GM19324 (cell line): ENCODE measurements at regions not wholly inside any gene's neighbourhood (a gene's known extent, or its start where the extent isn't known, plus 50 kb on each side); places are given as distances from the start of the nearest gene placed in this dataset.

ENCODE experiments used
- ATAC-seq: cut with Tn5 transposase; IDR thresholded peaks from one replicate; pipeline ENCODE4 v1.9.1; 2021; ENCODE audit warnings: mild to moderate bottlenecking, moderate library complexity; ENCODE audit not compliant: unreplicated experiment, low FRiP score

DNA sequence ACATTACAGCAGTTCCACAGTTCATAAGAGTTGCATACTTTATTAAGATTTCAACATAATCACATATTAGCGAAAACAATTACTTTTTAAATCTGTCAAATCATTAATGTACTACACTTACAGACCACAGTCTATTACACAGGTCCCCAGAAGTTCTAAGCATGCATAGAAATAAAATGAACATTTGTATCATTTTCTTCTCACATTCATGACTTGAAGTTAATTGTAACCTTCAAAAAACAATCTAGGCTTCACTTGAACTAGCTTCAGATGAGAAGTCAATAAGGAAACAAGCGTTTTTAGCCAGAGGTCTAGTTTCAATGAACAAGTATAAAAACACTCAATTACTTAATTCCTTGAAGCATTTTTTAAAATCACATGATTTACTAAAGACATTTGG is 238.3 kb downstream of the HACE1 start:
- ATAC-seq, result no peak

- no peak for ATAC-seq
Observed at GRCh38 chr6:104617591-104617990, 242.1 kb downstream of the HACE1 start.

GRCh38 chr6:104614394-104614793 is 245.3 kb downstream of the HACE1 start:
- no peak for ATAC-seq

- ATAC-seq, result no peak
Observed at GRCh38 chr6:104613416-104614001, 246.2 kb downstream of the HACE1 start.

DNA sequence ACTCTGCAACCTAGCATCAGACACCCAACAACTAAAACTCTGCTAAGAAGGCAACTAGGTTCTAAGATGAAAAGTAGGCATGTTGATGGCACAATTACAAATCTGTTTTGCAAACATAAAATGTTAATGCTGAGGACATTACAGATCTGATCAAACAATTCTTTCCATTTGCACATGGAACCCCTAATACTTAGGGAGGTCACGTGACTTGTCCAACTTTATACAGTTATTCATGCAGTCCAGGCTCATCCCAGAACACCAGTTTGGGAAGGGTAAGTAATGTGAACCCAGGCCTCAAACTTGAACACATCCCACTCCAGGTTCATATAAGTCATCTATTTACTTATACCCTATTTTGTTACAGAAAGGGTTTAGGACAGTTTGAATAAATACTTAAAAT is 247.2 kb downstream of the HACE1 start:
- ATAC-seq, result no peak

DNA sequence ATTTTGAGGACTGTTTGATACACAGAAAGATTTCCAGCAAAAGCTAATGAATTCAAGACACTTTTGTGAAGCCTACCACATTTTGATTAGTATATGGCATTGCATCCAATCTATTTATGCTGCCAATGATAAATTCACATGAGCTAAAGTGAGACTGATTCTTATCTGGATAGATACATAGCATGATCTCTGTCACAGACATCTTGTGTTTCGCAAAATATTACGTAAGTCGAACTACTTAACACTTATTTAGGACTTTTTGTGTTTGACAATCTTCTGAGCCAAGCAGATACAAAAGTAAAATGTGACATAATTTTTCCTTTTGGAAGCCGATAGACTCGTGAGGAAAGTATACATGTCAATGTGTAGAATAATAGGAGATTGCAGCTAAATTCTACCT is 251.6 kb downstream of the HACE1 start:
- no peak for ATAC-seq

GRCh38 chr6:104607501-104607900 is 252.2 kb downstream of the HACE1 start:
- ATAC-seq, result no peak

GRCh38 chr6:104606361-104606760 is 253.4 kb downstream of the HACE1 start:
- no peak for ATAC-seq

DNA sequence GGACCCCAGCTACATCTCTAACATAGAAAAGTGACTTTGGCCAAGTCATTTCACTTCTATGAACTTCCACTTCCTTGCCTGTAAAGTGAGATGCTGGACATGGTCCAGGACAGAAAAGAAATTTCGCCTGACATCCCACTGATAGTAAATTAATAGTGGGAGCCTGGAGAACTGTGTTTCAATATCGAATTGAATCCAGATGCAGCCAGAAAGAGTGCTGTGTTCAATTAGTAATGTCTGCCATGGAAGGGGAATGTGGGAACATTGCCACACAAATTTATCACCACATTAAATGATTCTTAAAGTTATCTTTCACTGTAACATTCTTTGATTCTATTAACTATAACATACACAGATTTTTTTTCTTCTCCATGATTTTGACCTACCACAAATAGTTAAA is 255.0 kb downstream of the HACE1 start:
- ATAC-seq, result no peak

GRCh38 chr6:104603108-104603745 is 256.5 kb downstream of the HACE1 start:
- no peak for ATAC-seq

GRCh38 chr6:104601721-104602120 is 258.0 kb downstream of the HACE1 start:
- ATAC-seq, result no peak

DNA sequence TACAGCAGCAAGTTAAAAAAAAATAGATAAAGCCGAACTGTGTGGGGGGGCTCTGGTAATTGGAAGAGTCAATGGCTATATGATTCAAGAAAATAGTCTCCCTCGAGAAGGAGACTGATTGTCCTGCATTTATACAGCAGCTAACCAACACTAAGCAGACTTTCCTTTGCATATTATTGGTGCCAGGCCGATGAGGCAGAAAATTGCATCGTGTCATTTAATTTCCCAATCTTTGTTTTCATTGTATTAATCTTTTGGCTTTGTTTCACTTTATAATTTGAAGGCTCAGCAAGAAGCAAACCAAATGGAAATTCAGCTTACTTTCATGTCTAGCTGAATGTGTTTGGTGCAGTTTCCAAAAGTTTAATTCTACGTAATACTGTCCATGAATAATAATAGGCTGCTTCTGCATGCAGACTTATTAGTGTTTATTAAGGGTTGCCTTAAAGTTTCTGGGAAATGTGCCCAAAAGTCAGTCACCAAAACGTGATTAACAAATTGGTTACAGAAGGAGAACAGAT is 258.5 kb downstream of the HACE1 start:
- ATAC-seq, result no peak

DNA sequence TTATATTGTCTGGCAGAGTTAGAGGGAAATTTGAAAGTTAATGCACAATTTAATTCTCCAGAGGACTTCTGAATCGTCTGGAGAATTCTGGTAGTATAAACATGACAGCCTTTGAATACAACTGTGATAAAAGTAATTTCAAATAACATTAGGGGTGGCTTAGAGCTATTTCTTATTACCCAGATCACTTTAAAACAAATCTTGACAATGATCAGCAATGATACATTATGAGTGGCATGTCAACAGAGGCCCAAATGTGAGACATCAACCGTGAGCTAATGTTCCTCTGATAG is 259.1 kb downstream of the HACE1 start:
- no peak for ATAC-seq

DNA sequence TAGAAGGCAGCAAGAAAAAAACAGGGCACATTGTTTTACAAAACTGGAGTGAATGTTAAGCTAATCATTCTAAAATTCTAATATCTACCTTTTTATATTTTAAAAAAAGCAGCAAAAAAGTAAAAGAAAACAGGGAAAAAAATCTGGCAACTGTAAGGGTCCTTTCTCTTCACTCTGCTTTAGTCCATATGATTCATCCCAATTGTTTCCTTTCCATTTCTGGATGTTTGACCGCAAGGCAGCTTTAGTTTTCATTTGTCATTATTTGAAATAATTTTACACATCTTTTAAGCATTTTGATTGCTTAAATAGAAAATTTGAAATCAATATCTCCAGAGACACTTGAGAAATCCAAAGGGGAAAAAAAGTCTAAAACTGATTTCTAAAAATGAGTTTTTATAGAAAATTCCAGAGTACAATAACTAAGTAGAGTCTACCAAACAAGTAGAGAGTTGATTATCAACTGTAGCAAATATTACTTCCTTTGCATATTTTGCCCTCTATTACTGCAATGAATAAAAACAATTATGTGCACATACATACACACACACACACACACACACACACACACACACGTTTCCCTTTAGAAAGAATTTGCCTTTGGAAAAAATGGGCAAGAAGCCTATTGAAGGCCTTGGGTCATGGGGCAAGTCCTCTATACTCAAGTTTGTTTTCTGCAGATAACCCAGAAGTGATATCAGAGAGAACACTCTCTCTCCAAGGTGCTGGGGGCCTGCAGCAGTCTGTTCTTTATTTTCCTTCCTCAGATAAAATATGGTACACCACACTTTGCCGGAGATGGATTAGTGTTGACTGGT is 259.7 kb downstream of the HACE1 start:
- no peak for ATAC-seq

DNA sequence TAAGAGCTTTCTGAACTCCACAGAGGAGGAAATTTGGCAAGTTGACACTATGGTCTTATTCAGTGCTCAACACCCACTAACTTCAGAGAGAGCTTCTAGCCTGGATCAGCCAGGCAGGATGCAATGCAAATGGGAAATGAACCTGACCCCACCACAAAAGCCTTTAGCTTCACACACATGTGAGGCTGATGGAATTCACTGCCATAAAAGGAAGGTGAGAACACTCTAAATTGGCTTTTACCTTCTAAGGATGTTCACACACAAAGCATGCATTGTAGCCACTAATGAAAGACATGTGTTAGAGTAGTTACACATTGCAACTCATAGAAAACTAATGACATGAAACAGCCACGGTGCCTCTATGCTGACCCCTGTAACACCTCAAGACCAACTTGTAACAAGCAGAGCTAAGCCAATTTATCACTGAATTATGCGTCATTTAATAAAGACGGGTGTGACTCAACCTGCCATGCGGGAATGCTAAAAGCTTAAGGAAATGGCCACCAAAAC is 262.1 kb downstream of the HACE1 start:
- ATAC-seq, result no peak

DNA sequence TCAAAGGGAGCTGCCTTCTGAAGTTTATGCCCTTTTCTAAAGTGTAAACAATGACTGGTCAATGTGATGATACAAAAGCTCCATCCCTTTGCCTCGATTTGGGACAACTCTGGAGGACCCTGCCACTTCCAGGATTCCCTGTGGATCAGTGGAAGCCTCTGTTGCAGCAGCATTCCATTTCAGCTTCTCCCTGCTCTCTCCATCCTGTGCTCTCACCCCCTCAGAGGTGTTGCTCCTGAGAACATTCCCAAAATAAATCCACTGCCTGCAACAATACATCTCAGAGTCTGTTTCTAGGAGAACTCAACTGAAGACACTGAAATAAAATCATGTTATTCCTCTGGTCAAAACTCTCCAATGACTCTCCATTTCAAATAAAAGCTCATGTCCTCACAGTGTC is 263.6 kb downstream of the HACE1 start:
- no peak for ATAC-seq

- ATAC-seq, result no peak
Observed at GRCh38 chr6:104595311-104595820, 264.4 kb downstream of the HACE1 start.

DNA sequence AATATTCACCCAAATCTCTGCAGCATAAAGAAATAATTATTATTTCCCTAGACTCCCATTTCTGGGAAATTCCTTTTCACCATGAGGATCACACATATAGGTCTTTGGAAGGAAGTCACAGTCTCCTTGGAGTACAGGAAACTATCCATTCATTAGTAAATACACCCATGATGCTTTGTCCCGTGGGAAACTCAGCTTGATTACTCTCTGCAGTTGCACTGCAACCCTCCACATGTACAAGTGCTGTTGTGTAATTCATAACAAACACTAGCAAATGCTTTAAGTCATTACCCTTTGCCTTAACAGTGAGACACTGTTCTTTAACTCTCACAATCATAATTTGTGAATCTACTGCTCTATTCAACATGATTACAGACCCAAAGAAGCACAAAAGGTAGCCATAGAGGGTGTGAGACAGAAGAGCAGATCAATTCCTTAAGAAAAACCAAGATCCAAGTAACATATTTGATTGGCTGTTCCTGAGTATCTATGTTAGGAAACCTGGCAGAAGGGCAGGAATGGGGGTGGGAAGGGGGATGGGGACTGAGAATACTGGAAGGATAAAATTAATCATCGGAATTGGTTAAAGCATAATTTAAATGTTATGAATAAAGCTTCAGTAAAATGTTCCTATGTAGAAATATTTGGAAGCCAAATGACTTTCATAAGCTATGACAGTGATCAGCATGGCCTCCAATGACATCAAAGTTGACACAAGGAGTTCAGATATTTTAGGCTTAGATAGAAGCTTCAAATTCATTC is 268.0 kb downstream of the HACE1 start:
- ATAC-seq, result no peak

DNA sequence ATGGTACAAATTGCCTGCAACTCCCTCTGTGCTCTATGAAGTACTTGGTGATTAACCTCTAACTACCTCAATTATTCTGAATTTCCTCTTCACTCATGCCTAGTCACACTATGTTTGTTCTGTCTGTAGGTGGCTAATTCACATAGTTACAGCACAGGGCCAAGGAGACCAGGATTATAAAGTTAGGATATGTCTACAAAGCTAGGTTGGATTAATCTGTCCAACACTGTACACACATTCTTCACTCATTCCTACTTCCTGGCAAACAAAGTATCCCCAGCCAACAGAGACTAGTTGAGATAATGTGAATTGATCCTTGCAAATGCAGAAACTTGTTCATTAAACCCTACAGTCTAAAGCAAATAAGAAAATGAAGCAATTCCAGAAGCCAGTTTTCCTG is 269.8 kb downstream of the HACE1 start:
- no peak for ATAC-seq

GRCh38 chr6:104585646-104586045 is 274.1 kb downstream of the HACE1 start:
- ATAC-seq, result no peak

DNA sequence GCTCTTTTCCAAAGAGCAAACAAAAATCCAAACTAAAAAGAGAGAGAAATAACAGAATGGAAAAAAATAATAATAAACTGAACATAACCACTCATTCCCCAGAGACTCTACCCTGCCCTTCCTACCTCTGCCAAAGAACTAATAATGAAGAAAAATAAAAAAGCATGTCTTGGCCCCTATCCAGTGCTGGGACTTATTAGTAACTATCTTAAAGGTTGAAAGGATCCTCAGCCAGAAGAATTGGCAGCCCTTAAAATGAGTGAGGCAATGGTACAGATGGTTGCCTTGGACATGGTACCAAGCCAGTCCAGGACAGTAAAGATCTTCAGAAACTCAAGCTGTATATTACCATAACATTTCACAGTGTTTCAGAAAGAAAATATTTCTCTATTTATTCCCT is 279.3 kb downstream of the HACE1 start:
- ATAC-seq, result no peak
